ENCODE measurements at regions not wholly inside any gene's neighbourhood (a gene's known extent, or its start where the extent isn't known, plus 50 kb on each side); places are given as distances from the start of the nearest gene placed in this dataset.

GRCh38 chr20:1841554-1842140 is 53.6 kb upstream of the SIRPA start:
- TF ChIP-seq BHLHE40 (IDR thresholded peaks at IDR 0.05; ENCODE audit: borderline replicate concordance) (no peak), FOXA1 (IDR thresholded peaks at IDR 0.05) (no peak), ARNT (IDR thresholded peaks at IDR 0.05) (no peak), FOXM1 (IDR thresholded peaks at IDR 0.05; ENCODE audit: borderline replicate concordance) (no peak)

All from HEK293T (cell line).